Endodermal cell (in vitro differentiated cells): ENCODE measurements at regions not wholly inside any gene's neighbourhood (a gene's known extent, or its start where the extent isn't known, plus 50 kb on each side); places are given as distances from the start of the nearest gene placed in this dataset.

Experiments used
- DNase-seq: peaks from one replicate; pipeline ENCODE4 v3.0.0-alpha.2; 2017
- H3K27ac ChIP-seq: 2 replicates; pipeline ENCODE4 v1.5.1; 2013; ENCODE audit warnings: mild to moderate bottlenecking, low read depth, low read length, moderate library complexity
- H3K27me3 ChIP-seq: 2 replicates; pipeline ENCODE4 v1.6.1; 2013; ENCODE audit warnings: mild to moderate bottlenecking, low read length, moderate library complexity; ENCODE audit not compliant: insufficient read depth, control insufficient read depth, poor library complexity, severe bottlenecking
- H3K36me3 ChIP-seq: 2 replicates; pipeline ENCODE4 v1.7.0; 2013; ENCODE audit warnings: mild to moderate bottlenecking, low read length, moderate library complexity; ENCODE audit not compliant: control insufficient read depth, insufficient read depth
- H3K4me1 ChIP-seq: one replicate; pipeline ENCODE4 v1.7.0; 2013; ENCODE audit warnings: low read length; ENCODE audit not compliant: control insufficient read depth, insufficient read depth
- H3K4me3 ChIP-seq: 2 replicates; pipeline ENCODE4 v1.5.1; 2013; ENCODE audit warnings: mild to moderate bottlenecking, low read length, moderate library complexity
- H3K9ac ChIP-seq: 2 replicates; pipeline ENCODE4 v1.6.1; 2013; ENCODE audit warnings: mild to moderate bottlenecking, low read length, moderate library complexity; ENCODE audit not compliant: poor library complexity, severe bottlenecking; ENCODE audit errors: extremely low read depth
- H3K9me3 ChIP-seq: 2 replicates; pipeline ENCODE4 v1.6.1; 2013; ENCODE audit warnings: mild to moderate bottlenecking, low read length, moderate library complexity; ENCODE audit not compliant: control insufficient read depth
- H3K27ac Mint-ChIP-seq: 2 replicates; pipeline ENCODE4 v1.8.0; 2020; ENCODE audit warnings: mixed read lengths
- H3K27me3 Mint-ChIP-seq: 2 replicates; pipeline ENCODE4 v1.8.0; 2021; ENCODE audit warnings: mild to moderate bottlenecking, mixed read lengths; ENCODE audit not compliant: insufficient read depth
- H3K36me3 Mint-ChIP-seq: 2 replicates; pipeline ENCODE4 v1.8.0; 2020; ENCODE audit warnings: low read depth, mixed read lengths
- H3K4me1 Mint-ChIP-seq: 2 replicates; pipeline ENCODE4 v1.8.0; 2020; ENCODE audit warnings: mixed read lengths
- H3K4me3 Mint-ChIP-seq: 2 replicates; pipeline ENCODE4 v1.8.0; 2020; ENCODE audit warnings: mild to moderate bottlenecking, moderate library complexity, mixed read lengths
- H3K9me3 Mint-ChIP-seq: 2 replicates; pipeline ENCODE4 v1.8.0; 2020; ENCODE audit warnings: mild to moderate bottlenecking, mixed read lengths
- WGBS, 2 experiments: methylation state at CpG; one replicate each; pipeline versions ENCODE4 v1.1.5 to v1.1.7; 2013; ENCODE audit warnings: missing lambda C conversion rate in 2 of 2, mixed read lengths in 1 of 2; ENCODE audit not compliant: insufficient coverage in 1 of 2, insufficient read length in 1 of 2; 5-methylcytosine and 5-hydroxymethylcytosine counted together
- TF ChIP-seq, protein P1 (sequence below): fragments of 200-600 bp; sonication (generic); conservative IDR thresholded peaks from 2 replicates; pipeline ENCODE4 v1.5.0; 2021; ENCODE audit warnings: antibody characterized with exemption, mild to moderate bottlenecking

DNA sequence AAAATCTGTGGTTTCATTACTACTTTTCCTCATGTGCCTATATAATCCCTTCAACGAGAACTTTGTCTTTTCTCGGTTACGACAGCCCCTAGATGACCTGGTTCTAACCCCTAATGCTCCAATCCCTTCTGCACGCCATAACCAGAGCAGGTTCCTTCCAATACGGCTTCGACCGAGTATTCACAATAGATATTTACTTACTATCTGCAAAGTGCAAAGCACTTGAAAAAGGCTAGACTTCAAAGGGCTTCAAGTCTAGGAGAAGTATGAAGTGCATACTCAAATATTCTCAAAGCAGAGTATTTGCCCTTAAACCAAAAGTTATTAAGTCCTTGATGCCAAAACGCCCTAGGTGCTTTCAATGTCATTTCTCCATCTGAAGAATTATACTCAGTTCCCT, 63.4 kb upstream of the NHSL1 start:
- 90 to 95% methylated on average over 4 to 8 of the region's 8 CpGs for WGBS, 2 experiments
- Histone ChIP-seq H3K27ac (no peak overlapping the region), H3K27me3 (no peaks in the 10 kb centered on the region), H3K9me3 (no peaks in the 10 kb centered on the region), H3K4me3 (no peak overlapping the region), H3K36me3 (no peaks in the 10 kb centered on the region), H3K9ac (no peak overlapping the region), H3K4me1 (peaks cover 4% of the 10 kb centered on the region)
- H3K4me3 Mint-ChIP-seq, result no peak overlapping the region
- no peaks in the 10 kb centered on the region for H3K9me3 Mint-ChIP-seq
- TF ChIP-seq, protein P1, sequence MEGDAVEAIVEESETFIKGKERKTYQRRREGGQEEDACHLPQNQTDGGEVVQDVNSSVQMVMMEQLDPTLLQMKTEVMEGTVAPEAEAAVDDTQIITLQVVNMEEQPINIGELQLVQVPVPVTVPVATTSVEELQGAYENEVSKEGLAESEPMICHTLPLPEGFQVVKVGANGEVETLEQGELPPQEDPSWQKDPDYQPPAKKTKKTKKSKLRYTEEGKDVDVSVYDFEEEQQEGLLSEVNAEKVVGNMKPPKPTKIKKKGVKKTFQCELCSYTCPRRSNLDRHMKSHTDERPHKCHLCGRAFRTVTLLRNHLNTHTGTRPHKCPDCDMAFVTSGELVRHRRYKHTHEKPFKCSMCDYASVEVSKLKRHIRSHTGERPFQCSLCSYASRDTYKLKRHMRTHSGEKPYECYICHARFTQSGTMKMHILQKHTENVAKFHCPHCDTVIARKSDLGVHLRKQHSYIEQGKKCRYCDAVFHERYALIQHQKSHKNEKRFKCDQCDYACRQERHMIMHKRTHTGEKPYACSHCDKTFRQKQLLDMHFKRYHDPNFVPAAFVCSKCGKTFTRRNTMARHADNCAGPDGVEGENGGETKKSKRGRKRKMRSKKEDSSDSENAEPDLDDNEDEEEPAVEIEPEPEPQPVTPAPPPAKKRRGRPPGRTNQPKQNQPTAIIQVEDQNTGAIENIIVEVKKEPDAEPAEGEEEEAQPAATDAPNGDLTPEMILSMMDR, result no peak
- peaks cover 39% of the 10 kb centered on the region for H3K27me3 Mint-ChIP-seq
- DNase-seq, result no peak
- H3K36me3 Mint-ChIP-seq, result no peaks in the 10 kb centered on the region
- H3K27ac Mint-ChIP-seq, result no peak overlapping the region
- peaks cover 22% of the 10 kb centered on the region for H3K4me1 Mint-ChIP-seq

DNA sequence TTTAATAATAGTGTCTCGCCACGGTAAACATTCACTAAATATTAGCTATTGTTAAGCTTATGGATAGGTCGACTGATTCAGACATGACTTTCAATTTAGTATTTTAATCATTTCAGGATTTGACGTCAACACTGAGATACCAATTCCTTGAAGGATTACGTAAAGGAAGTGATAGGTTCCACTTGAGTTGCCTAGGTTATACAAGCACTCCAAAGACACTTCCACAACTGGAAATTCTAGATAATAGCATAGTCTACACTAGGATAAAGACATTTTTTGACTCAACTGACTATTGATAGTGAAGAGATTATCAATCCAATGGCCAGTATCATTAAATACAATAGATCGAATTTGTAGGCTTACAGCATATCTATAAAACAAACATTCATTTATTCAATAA, 63.9 kb upstream of the NHSL1 start:
- no peaks in the 10 kb centered on the region for H3K36me3 Mint-ChIP-seq
- no peak for DNase-seq
- peaks cover 4% of the 10 kb centered on the region for H3K4me1 ChIP-seq
- H3K9me3 Mint-ChIP-seq, result no peaks in the 10 kb centered on the region
- H3K9ac ChIP-seq, result no peak overlapping the region
- no peaks in the 10 kb centered on the region for H3K27me3 ChIP-seq
- no peak overlapping the region for H3K4me3 Mint-ChIP-seq
- H3K27me3 Mint-ChIP-seq, result peaks cover 39% of the 10 kb centered on the region
- no peaks in the 10 kb centered on the region for H3K36me3 ChIP-seq
- WGBS, 2 experiments, result 90 to 95% methylated on average over 4 to 5 of the region's 6 CpGs
- no peak overlapping the region for H3K4me3 ChIP-seq
- H3K4me1 Mint-ChIP-seq, result peaks cover 22% of the 10 kb centered on the region
- no peak overlapping the region for H3K27ac Mint-ChIP-seq
- H3K9me3 ChIP-seq, result no peaks in the 10 kb centered on the region
- TF ChIP-seq, protein P1, result no peak
- H3K27ac ChIP-seq, result no peak overlapping the region

DNA sequence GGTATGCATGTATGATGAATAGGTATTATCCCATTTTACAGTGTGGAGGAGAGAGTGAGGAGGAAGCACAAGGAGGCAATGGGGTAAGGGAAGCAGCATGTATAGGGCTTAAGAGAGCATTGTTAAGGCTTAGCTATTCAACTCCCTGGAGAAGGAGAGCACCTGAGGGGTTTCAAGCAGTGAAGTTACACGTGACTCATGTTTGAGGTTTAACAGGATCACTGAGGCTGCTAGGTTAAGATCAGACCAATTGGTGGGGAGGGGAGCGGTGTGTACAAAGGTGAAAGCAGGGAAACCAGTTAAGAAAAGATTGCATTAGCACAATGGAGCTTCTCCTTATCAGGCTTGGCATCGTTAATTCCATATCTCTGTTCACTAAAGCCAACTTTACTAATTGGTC, 64.4 kb upstream of the NHSL1 start:
- Histone ChIP-seq H3K4me3 (no peak overlapping the region), H3K4me1 (peaks cover 4% of the 10 kb centered on the region), H3K9me3 (no peaks in the 10 kb centered on the region), H3K9ac (no peak overlapping the region), H3K27ac (no peak overlapping the region), H3K27me3 (no peaks in the 10 kb centered on the region), H3K36me3 (no peaks in the 10 kb centered on the region)
- Mint-ChIP-seq H3K4me3 (no peak overlapping the region), H3K36me3 (no peaks in the 10 kb centered on the region), H3K4me1 (peaks cover 22% of the 10 kb centered on the region), H3K27me3 (peaks cover 39% of the 10 kb centered on the region), H3K27ac (no peak overlapping the region), H3K9me3 (no peaks in the 10 kb centered on the region)
- DNase-seq, result no peak
- 50 to 58% methylated on average over 2 to 3 of the region's 3 CpGs for WGBS, 2 experiments
- TF ChIP-seq, protein P1, result no peak
